ENCODE measurements at regions not wholly inside any gene's neighbourhood (a gene's known extent, or its start where the extent isn't known, plus 50 kb on each side); places are given as distances from the start of the nearest gene placed in this dataset.
"Not testable (repeated sequence)": the region's sequence is repeated elsewhere in the genome, so short reads cannot be mapped to it uniquely, and the experiment has no call there.

DNA sequence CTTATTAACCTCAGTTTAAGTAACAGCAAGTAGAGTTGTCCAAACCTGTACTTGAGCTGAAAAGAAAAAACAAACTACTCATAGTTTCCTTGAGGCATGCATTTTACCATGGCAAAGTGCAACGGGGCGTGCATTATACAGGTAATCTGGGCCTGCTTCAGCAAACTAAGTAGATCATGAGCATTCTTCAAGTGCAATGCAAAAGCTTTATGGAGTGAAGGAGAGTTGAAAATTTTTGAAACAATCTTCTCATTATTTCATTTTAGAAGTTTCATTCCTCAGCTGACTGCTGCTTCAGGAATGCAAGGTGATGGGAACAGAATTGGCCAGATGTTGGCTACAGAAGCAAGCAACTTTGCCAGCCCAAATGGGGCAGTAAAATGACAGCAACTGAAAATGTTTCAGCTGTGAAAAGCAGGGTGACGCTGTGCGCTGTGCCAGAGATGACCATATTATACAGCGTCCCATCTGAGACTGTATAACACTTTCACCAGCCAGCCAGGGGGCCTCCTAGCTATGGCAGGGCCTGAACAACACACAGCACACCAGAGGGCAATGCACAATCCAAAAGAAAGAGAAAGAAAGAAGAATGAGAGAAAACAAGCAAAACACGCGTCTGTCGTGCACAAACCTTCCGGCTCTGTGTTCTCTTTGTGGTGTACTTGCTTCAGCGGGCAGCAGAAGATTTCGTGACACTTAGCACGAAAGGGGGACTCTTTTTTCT, 145.5 kb upstream of the FGF13 start:
- Histone ChIP-seq H3K4me3 (no peak overlapping the region), H3K36me3 (no peaks in the 10 kb centered on the region), H3K4me1 (peaks cover 0 to 40% (median 0%) of the 10 kb centered on the region in 3 donors), H3K27ac (no peak overlapping the region), H3K9me3 (no peaks in the 10 kb centered on the region), H3K27me3 (no peaks in the 10 kb centered on the region)
- intact Hi-C loops (cut with DNase I): no loop called here
- no peak for DNase-seq
- no peak for TF ChIP-seq POLR2A (IDR thresholded peaks at IDR 0.05)
- TF ChIP-seq, protein P1, sequence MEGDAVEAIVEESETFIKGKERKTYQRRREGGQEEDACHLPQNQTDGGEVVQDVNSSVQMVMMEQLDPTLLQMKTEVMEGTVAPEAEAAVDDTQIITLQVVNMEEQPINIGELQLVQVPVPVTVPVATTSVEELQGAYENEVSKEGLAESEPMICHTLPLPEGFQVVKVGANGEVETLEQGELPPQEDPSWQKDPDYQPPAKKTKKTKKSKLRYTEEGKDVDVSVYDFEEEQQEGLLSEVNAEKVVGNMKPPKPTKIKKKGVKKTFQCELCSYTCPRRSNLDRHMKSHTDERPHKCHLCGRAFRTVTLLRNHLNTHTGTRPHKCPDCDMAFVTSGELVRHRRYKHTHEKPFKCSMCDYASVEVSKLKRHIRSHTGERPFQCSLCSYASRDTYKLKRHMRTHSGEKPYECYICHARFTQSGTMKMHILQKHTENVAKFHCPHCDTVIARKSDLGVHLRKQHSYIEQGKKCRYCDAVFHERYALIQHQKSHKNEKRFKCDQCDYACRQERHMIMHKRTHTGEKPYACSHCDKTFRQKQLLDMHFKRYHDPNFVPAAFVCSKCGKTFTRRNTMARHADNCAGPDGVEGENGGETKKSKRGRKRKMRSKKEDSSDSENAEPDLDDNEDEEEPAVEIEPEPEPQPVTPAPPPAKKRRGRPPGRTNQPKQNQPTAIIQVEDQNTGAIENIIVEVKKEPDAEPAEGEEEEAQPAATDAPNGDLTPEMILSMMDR (IDR thresholded peaks at IDR 0.05): no peak
- 53 to 70% methylated on average over 12 of the region's 12 CpGs for WGBS, 2 donors

DNA sequence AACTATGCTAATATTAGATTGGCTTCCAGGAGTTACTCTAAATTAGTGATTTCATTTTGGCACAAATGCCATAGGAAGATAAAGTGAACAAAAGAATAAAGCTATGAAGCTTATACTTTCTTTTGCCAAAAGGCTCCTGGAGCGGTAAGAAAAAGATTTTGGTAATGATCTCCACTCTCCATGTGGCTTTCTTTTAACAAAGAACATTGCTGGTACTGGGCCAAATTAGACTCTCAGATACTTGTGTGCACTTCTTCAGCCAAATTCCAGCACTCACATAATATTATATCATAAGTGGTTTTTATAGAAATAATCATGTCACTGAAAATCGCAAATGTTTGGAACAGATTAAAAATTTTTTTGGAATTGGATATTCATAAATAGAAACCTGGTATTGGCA, 142.4 kb upstream of the FGF13 start:
- no peak for TF ChIP-seq POLR2A (IDR thresholded peaks at IDR 0.05)
- TF ChIP-seq, protein P1 (IDR thresholded peaks at IDR 0.05): no peak
- intact Hi-C loops (cut with DNase I): no loop called here
- no peak for DNase-seq
- Histone ChIP-seq H3K4me3 (no peak overlapping the region), H3K27me3 (no peaks in the 10 kb centered on the region), H3K36me3 (no peaks in the 10 kb centered on the region), H3K9me3 (no peaks in the 10 kb centered on the region), H3K4me1 (peaks cover 0 to 37% (median 0%) of the 10 kb centered on the region in 3 donors), H3K27ac (no peak overlapping the region)
- 16 to 54% methylated on average over 2 of the region's 2 CpGs for WGBS, 2 donors

DNA sequence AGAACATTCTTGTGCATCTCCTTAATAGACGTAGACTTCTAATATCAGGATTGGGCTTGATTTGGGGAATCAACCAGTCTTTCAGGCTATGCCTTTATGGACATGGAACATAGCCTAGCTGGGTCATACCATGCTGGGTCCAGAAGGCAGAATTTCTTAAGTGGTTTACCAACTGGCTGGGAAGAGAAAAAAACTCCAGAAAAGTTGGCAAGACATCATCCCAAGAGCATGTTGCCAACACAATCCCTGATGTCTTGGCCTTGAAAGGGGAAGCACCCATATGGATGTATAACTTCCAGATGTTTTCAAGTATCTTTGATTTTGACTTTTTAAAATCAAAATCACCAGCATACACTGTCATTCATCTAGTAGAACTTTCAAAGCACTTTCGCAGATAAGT, 138.0 kb upstream of the FGF13 start:
- intact Hi-C loops (cut with DNase I): no loop called here
- Histone ChIP-seq H3K27me3 (no peaks in the 10 kb centered on the region), H3K36me3 (no peaks in the 10 kb centered on the region), H3K9me3 (no peaks in the 10 kb centered on the region), H3K4me3 (no peak overlapping the region), H3K27ac (no peak overlapping the region), H3K4me1 (peaks cover 0 to 8% (median 0%) of the 10 kb centered on the region in 3 donors)
- TF ChIP-seq POLR2A (IDR thresholded peaks at IDR 0.05): no peak
- TF ChIP-seq, protein P1 (IDR thresholded peaks at IDR 0.05): no peak
- DNase-seq: no peak
- 75 to 100% methylated on average over 1 to 2 of the region's 2 CpGs for WGBS, 2 donors

DNA sequence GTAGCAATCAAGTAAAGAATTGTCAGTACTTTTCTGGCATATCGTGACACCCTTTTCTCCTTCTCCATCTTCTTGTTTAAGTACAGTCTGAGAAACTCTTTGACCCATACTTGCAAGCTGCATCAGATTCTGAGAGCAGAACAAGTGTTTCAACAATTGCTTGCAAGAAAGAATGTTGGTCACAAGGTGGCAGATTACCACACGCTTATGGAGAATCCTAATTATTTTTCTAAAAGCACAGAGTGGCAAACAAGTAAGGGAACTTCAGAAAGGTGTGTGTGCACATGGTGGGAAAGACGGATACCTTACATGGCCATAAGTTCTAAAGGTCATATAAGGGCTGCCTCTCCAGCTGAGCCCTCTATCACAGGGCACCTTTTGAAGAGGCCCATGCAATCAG, 136.4 kb upstream of the FGF13 start:
- intact Hi-C loops (cut with DNase I): no loop called here

DNA sequence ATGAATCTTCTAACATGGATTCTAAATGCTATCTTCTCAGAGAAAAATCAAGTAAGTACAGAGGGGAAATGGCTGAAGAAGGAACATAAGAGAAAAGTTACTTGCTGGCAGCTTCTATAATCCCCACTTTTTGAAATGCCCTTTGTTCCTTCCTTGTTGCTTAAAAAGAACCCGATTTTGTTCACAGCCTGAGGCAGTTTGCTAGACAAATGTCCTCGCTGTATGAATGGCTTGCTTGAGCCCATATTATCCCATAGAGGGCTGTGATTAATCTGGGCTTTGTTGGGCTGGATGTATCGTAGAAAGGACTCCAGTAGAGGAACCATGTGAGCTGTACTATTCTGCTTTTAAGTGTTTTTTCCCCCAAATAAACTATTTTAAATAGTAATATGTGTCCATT, 134.3 kb upstream of the FGF13 start:
- no peaks in the 10 kb centered on the region for H3K4me1 ChIP-seq
- no peak overlapping the region for H3K27ac ChIP-seq
- H3K36me3 ChIP-seq: no peaks in the 10 kb centered on the region
- intact Hi-C loops (cut with DNase I): no loop called here
- DNase-seq: no peak
- TF ChIP-seq, protein P1 (IDR thresholded peaks at IDR 0.05): no peak
- TF ChIP-seq POLR2A (IDR thresholded peaks at IDR 0.05): no peak
- no peak overlapping the region for H3K4me3 ChIP-seq
- WGBS, 2 donors: 37 to 38% methylated on average over 2 to 3 of the region's 3 CpGs
- peaks cover 0 to 2% (median 0%) of the 10 kb centered on the region in 4 donors for H3K27me3 ChIP-seq
- H3K9me3 ChIP-seq: no peaks in the 10 kb centered on the region

More for the DNA sequence above, 136.4 kb upstream of the FGF13 start:
- H3K4me1 ChIP-seq: no peaks in the 10 kb centered on the region
- no peak overlapping the region for H3K4me3 ChIP-seq
- H3K9me3 ChIP-seq: no peaks in the 10 kb centered on the region
- 43 to 48% methylated on average over 1 to 3 of the region's 3 CpGs for WGBS, 2 donors
- H3K27ac ChIP-seq: no peak overlapping the region
- H3K36me3 ChIP-seq: no peaks in the 10 kb centered on the region
- TF ChIP-seq POLR2A (IDR thresholded peaks at IDR 0.05): no peak
- TF ChIP-seq, protein P1 (IDR thresholded peaks at IDR 0.05): peak in 1 of 6 experiments; percentile 34
- no peak for DNase-seq
- no peaks in the 10 kb centered on the region for H3K27me3 ChIP-seq

DNA sequence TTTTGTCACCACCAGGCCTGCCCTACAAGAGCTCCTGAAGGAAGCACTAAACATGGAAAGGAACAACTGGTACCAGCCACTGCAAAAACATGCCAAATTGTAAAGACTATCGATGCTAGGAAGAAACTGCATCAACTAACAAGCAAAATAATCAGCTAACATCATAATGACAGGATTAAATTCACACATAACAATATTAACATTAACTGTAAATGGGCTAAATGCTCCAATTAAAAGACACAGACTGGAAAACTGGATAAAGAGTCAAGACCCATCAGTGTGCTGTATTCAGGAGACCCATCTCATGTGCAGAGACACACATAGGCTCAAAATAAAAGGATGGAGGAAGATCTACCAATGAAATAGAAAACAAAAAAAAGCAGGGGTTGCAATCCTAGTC, 95.9 kb upstream of the FGF13 start:
- H3K27ac ChIP-seq; H3K27me3 ChIP-seq; H3K36me3 ChIP-seq; intact Hi-C loops (cut with DNase I); H3K9me3 ChIP-seq; DNase-seq; H3K4me1 ChIP-seq; H3K4me3 ChIP-seq: not testable (repeated sequence)
- 73 to 75% methylated on average over 1 of the region's 1 CpG for WGBS, 2 donors

All from esophagus squamous epithelium (tissue), 5 donors.